ENCODE measurements at regions not wholly inside any gene's neighbourhood (a gene's known extent, or its start where the extent isn't known, plus 50 kb on each side); places are given as distances from the start of the nearest gene placed in this dataset.

- no peak for TF ChIP-seq ZNF609 (CRISPR knock-in tag; IDR thresholded peaks at IDR 0.05; ENCODE audit: borderline replicate concordance)
- no peak for TF ChIP-seq STAG1 (CRISPR knock-in tag; IDR thresholded peaks at IDR 0.05; ENCODE audit: borderline replicate concordance)
- no peak for TF ChIP-seq SOX6 (IDR thresholded peaks at IDR 0.05)
- no peak for TF ChIP-seq GTF2F1 (IDR thresholded peaks at IDR 0.05; ENCODE audit: low read depth, low read length)
- no peak for TF ChIP-seq ZNF696 (CRISPR knock-in tag; conservative IDR thresholded peaks at IDR 0.05)
- no peak for TF ChIP-seq ATF7 (IDR thresholded peaks at IDR 0.05)
- TF ChIP-seq KDM5B (IDR thresholded peaks at IDR 0.05; ENCODE audit: insufficient replicate concordance, low read depth, low read length), result no peak
- no peak for TF ChIP-seq ZKSCAN1 (IDR thresholded peaks at IDR 0.05; ENCODE audit: low read depth, low read length)
- no peak for TF ChIP-seq NR1H2 (CRISPR knock-in tag; IDR thresholded peaks at IDR 0.05)
- TF ChIP-seq RB1 (IDR thresholded peaks at IDR 0.05; ENCODE audit: low read depth), result no peak
- TF ChIP-seq MAZ (CRISPR knock-in tag; conservative IDR thresholded peaks at IDR 0.05 in 1 of 2, IDR thresholded peaks at IDR 0.05 in 1 of 2), result no peak
- no peak for TF ChIP-seq TARDBP (IDR thresholded peaks at IDR 0.05)
- no peak for TF ChIP-seq TCF7L2 (IDR thresholded peaks at IDR 0.05; ENCODE audit: low read depth, low read length)
- no peak for TF ChIP-seq ZNF239 (CRISPR knock-in tag; IDR thresholded peaks at IDR 0.05)
These were observed 52.4 kb upstream of the FAM204A start (continued) for GRCh38 chr10:118394301-118395200.

Measured in K562 (cell line).